HEK293 (cell line): ENCODE measurements at regions not wholly inside any gene's neighbourhood (a gene's known extent, or its start where the extent isn't known, plus 50 kb on each side); places are given as distances from the start of the nearest gene placed in this dataset.

Source experiments
- CTCF ChIA-PET: fragments of 350-600 bp; formaldehyde crosslinking; extraction: SDS; loops from one replicate; lab custom pipeline; 2021; ENCODE audit warnings: antibody characterized with exemption; lab: Yijun Ruan, JAX
- POLR2A ChIA-PET: fragments of 300-600 bp; formaldehyde crosslinking; extraction: SDS; loops from one replicate; lab custom pipeline; 2020; ENCODE audit warnings: antibody characterized with exemption, inconsistent platforms; lab: Yijun Ruan, JAX
- H3K27ac ChIP-seq: fragments of 200-500 bp; sonication (Bioruptor generic); 2 replicates; pipeline ENCODE4 v1.5.1; 2014; ENCODE audit warnings: low read depth, low read length, control low read depth, inconsistent platforms; ENCODE audit errors: extremely low read depth
- H3K36me3 ChIP-seq, 2 experiments: fragments of 200-500 bp in 1 of 2; sonication (Bioruptor generic) in 1 of 2; 1 replicate in 1 of 2; 2 replicates in 1 of 2; pipeline ENCODE4 v1.5.1; 2014 to 2017; ENCODE audit warnings: inconsistent platforms in 2 of 2, low read length in 2 of 2; ENCODE audit not compliant: control insufficient read depth in 2 of 2, insufficient read depth in 1 of 2
- H3K4me1 ChIP-seq: fragments of 200-500 bp; sonication (Bioruptor generic); 2 replicates; pipeline ENCODE4 v1.5.1; 2014; ENCODE audit warnings: mild to moderate bottlenecking, low read length, inconsistent platforms; ENCODE audit not compliant: control insufficient read depth, insufficient read depth
- H3K4me3 ChIP-seq: 2 replicates; pipeline ENCODE4 v1.5.1; 2011; ENCODE audit warnings: low read depth, mild to moderate bottlenecking, control low read depth, low read length, moderate library complexity
- H3K9me3 ChIP-seq: fragments of 200-500 bp; sonication (Bioruptor generic); 2 replicates; pipeline ENCODE4 v1.5.1; 2014; ENCODE audit warnings: low read depth, low read length, inconsistent platforms; ENCODE audit not compliant: control insufficient read depth, insufficient read depth
- GLIS1 ChIP-seq: fragments of 450-650 bp; formaldehyde crosslinking; IDR thresholded peaks from 2 replicates; pipeline ENCODE4 v1.5.1; 2016; ENCODE audit warnings: missing biosample characterization, missing genetic modification characterization
- KLF8 ChIP-seq: fragments of 450-650 bp; formaldehyde crosslinking; IDR thresholded peaks from 2 replicates; pipeline ENCODE4 v1.5.1; 2016; ENCODE audit warnings: missing biosample characterization, missing genetic modification characterization
- TRIM28 ChIP-seq: IDR thresholded peaks from 2 replicates; pipeline ENCODE4 v1.6.1; 2011; ENCODE audit warnings: low read length, control low read depth, borderline replicate concordance
- YY1 ChIP-seq: fragments of 450-650 bp; formaldehyde crosslinking; IDR thresholded peaks from 2 replicates; pipeline ENCODE4 v1.5.1; 2018; ENCODE audit warnings: missing biosample characterization, missing genetic modification characterization
- ZBTB26 ChIP-seq: fragments of 450-650 bp; formaldehyde crosslinking; optimal IDR thresholded peaks from 2 replicates; pipeline ENCODE3; 2016; ENCODE audit warnings: missing biosample characterization, mild to moderate bottlenecking, missing genetic modification characterization
- ZBTB7A ChIP-seq: fragments of 450-650 bp; formaldehyde crosslinking; IDR thresholded peaks from 2 replicates; pipeline ENCODE4 v1.5.1; 2016; ENCODE audit warnings: low read depth, missing biosample characterization, missing genetic modification characterization
- ZNF114 ChIP-seq: fragments of 450-650 bp; formaldehyde crosslinking; IDR thresholded peaks from 2 replicates; pipeline ENCODE4 v1.5.0; 2017; ENCODE audit warnings: missing biosample characterization, missing genetic modification characterization
- ZNF148 ChIP-seq: fragments of 450-650 bp; formaldehyde crosslinking; IDR thresholded peaks from 2 replicates; pipeline ENCODE4 v1.5.0; 2017; ENCODE audit warnings: missing biosample characterization, missing genetic modification characterization, borderline replicate concordance
- ZNF16 ChIP-seq: fragments of 450-650 bp; formaldehyde crosslinking; IDR thresholded peaks from 2 replicates; pipeline ENCODE4 v1.5.1; 2016; ENCODE audit warnings: low read depth, missing biosample characterization, missing genetic modification characterization
- ZNF23 ChIP-seq: fragments of 450-650 bp; formaldehyde crosslinking; IDR thresholded peaks from 2 replicates; pipeline ENCODE4 v1.5.1; 2016; ENCODE audit warnings: missing biosample characterization, missing genetic modification characterization, borderline replicate concordance
- ZNF292 ChIP-seq: fragments of 450-650 bp; formaldehyde crosslinking; IDR thresholded peaks from 2 replicates; pipeline ENCODE4 v1.5.1; 2016; ENCODE audit warnings: low read depth, missing biosample characterization, missing genetic modification characterization, borderline replicate concordance
- ZNF341 ChIP-seq: fragments of 450-650 bp; formaldehyde crosslinking; IDR thresholded peaks from 2 replicates; pipeline ENCODE4; 2016; ENCODE audit warnings: low read depth, missing biosample characterization, missing genetic modification characterization
- ZNF426 ChIP-seq: fragments of 450-650 bp; formaldehyde crosslinking; IDR thresholded peaks from 2 replicates; pipeline ENCODE4 v1.5.1; 2017; ENCODE audit warnings: missing biosample characterization, missing genetic modification characterization, mild to moderate bottlenecking, inconsistent platforms, moderate library complexity
- ZNF529 ChIP-seq: fragments of 450-650 bp; formaldehyde crosslinking; IDR thresholded peaks from 2 replicates; pipeline ENCODE4 v1.5.1; 2017; ENCODE audit warnings: missing genetic modification characterization, missing biosample characterization; ENCODE audit not compliant: insufficient replicate concordance
- ZNF768 ChIP-seq: fragments of 450-650 bp; formaldehyde crosslinking; IDR thresholded peaks from 2 replicates; pipeline ENCODE4 v1.5.1; 2018; ENCODE audit warnings: missing biosample characterization, mild to moderate bottlenecking, missing genetic modification characterization
- ZNF785 ChIP-seq: fragments of 450-650 bp; formaldehyde crosslinking; IDR thresholded peaks from 2 replicates; pipeline ENCODE4 v1.5.1; 2016; ENCODE audit warnings: missing biosample characterization, missing genetic modification characterization
- ZSCAN30 ChIP-seq: fragments of 450-650 bp; IDR thresholded peaks from 2 replicates; pipeline ENCODE4 v1.5.1; 2018; ENCODE audit warnings: missing biosample characterization, mild to moderate bottlenecking, missing genetic modification characterization, moderate library complexity
- ZXDB ChIP-seq: fragments of 450-650 bp; formaldehyde crosslinking; IDR thresholded peaks from 2 replicates; pipeline ENCODE4 v1.5.1; 2016; ENCODE audit warnings: missing biosample characterization, missing genetic modification characterization
- TF ChIP-seq, protein P1 (sequence below): fragments of 450-650 bp; formaldehyde crosslinking; IDR thresholded peaks from 2 replicates; pipeline ENCODE4 v1.5.1; 2017; ENCODE audit warnings: missing biosample characterization, mild to moderate bottlenecking, missing genetic modification characterization, moderate library complexity

- TF ChIP-seq ZBTB7A (tag by site-specific recombination) (no peak), ZNF114 (tag by site-specific recombination) (no peak), ZNF768 (tag by site-specific recombination) (no peak), GLIS1 (tag by site-specific recombination) (no peak)
- no peaks in the 10 kb centered on the region for H3K36me3 ChIP-seq
- no peaks in the 10 kb centered on the region for H3K4me1 ChIP-seq
- CTCF ChIA-PET, result no interaction called here
- no peak overlapping the region for H3K4me3 ChIP-seq
- H3K27ac ChIP-seq, result no peak overlapping the region
- POLR2A ChIA-PET, result no interaction called here
- no peaks in the 10 kb centered on the region for H3K9me3 ChIP-seq
These were observed 267.0 kb upstream of the HS6ST1 start for GRCh38 chr2:128585706-128586105.

GRCh38 chr2:128589681-128590080 is 271.0 kb upstream of the HS6ST1 start:
- POLR2A ChIA-PET, result no interaction called here
- no peak overlapping the region for H3K4me3 ChIP-seq
- no peaks in the 10 kb centered on the region for H3K9me3 ChIP-seq
- H3K27ac ChIP-seq, result no peak overlapping the region
- no peaks in the 10 kb centered on the region for H3K4me1 ChIP-seq
- H3K36me3 ChIP-seq, result no peaks in the 10 kb centered on the region
- no peak for TF ChIP-seq ZNF23
- no peak for TF ChIP-seq ZNF292 (tag by site-specific recombination)
- TF ChIP-seq ZNF785, result no peak
- TF ChIP-seq TRIM28, result no peak
- no peak for TF ChIP-seq KLF8
- TF ChIP-seq ZNF341 (tag by site-specific recombination), result no peak
- no peak for TF ChIP-seq ZBTB26
- no peak for TF ChIP-seq YY1 (tag by site-specific recombination)
- TF ChIP-seq, protein P1, sequence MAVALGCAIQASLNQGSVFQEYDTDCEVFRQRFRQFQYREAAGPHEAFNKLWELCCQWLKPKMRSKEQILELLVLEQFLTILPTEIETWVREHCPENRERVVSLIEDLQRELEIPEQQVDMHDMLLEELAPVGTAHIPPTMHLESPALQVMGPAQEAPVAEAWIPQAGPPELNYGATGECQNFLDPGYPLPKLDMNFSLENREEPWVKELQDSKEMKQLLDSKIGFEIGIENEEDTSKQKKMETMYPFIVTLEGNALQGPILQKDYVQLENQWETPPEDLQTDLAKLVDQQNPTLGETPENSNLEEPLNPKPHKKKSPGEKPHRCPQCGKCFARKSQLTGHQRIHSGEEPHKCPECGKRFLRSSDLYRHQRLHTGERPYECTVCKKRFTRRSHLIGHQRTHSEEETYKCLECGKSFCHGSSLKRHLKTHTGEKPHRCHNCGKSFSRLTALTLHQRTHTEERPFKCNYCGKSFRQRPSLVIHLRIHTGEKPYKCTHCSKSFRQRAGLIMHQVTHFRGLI (tag by site-specific recombination), result no peak
- no peak for TF ChIP-seq ZNF529 (tag by site-specific recombination)
- no peak for TF ChIP-seq ZNF16 (tag by site-specific recombination)
- TF ChIP-seq ZSCAN30 (tag by site-specific recombination), result no peak
- no peak for TF ChIP-seq ZNF768 (tag by site-specific recombination)
- TF ChIP-seq ZNF148, result no peak
- TF ChIP-seq ZXDB, result no peak
- no peak for TF ChIP-seq ZNF426
- CTCF ChIA-PET, result no interaction called here
